GM19239 (cell line): ENCODE measurements at regions not wholly inside any gene's neighbourhood (a gene's known extent, or its start where the extent isn't known, plus 50 kb on each side); places are given as distances from the start of the nearest gene placed in this dataset.
A peak's percentile ranks its signal among the peaks of the same experiment; 100 is the strongest.
"Not testable (repeated sequence)": the region's sequence is repeated elsewhere in the genome, so short reads cannot be mapped to it uniquely, and the experiment has no call there.

Source experiments
- DNase-seq: peaks from one replicate; pipeline ENCODE4 v3.0.0; 2011; ENCODE audit warnings: low spot score; ENCODE audit not compliant: insufficient read length
- FAIRE-seq: peaks from 2 replicates; lab custom pipeline; 2011; peaks lifted over from hg19 to GRCh38; lab: Jason Lieb, UNC

- DNase-seq = no peak
- FAIRE-seq = no peak
These were observed 213.3 kb downstream of the GLUD2 start for GRCh38 chrX:121260596-121261240.

- FAIRE-seq (no peak), DNase-seq (no peak)
These were observed 236.5 kb downstream of the GLUD2 start for GRCh38 chrX:121283921-121284320.

GRCh38 chrX:121298499-121298898 lies 251.1 kb downstream of the GLUD2 start:
- FAIRE-seq = no peak
- DNase-seq = no peak

- DNase-seq (no peak), FAIRE-seq (no peak)
These were observed 253.9 kb downstream of the GLUD2 start for GRCh38 chrX:121301356-121301755.

GRCh38 chrX:121301822-121302221 lies 254.4 kb downstream of the GLUD2 start:
- FAIRE-seq (peak; percentile 21), DNase-seq (no peak)

GRCh38 chrX:121307449-121307848 lies 260.0 kb downstream of the GLUD2 start:
- DNase-seq (no peak), FAIRE-seq (no peak)

- peak; percentile 98 for FAIRE-seq
- no peak for DNase-seq
These were observed 260.9 kb downstream of the GLUD2 start for GRCh38 chrX:121308276-121308805.

GRCh38 chrX:121310820-121311219 lies 263.4 kb downstream of the GLUD2 start:
- no peak for DNase-seq
- no peak for FAIRE-seq

- DNase-seq (no peak), FAIRE-seq (no peak)
These were observed 273.0 kb downstream of the GLUD2 start for GRCh38 chrX:121320441-121320840.

GRCh38 chrX:121322159-121322558 lies 274.7 kb downstream of the GLUD2 start:
- FAIRE-seq (peak; percentile 14), DNase-seq (no peak)

GRCh38 chrX:121323337-121323736 lies 275.9 kb downstream of the GLUD2 start:
- no peak for DNase-seq
- no peak for FAIRE-seq

- DNase-seq (no peak), FAIRE-seq (no peak)
These were observed 286.5 kb downstream of the GLUD2 start for GRCh38 chrX:121333942-121334341.

- DNase-seq = no peak
- FAIRE-seq = no peak
These were observed 289.5 kb downstream of the GLUD2 start for GRCh38 chrX:121336831-121337421.

GRCh38 chrX:121337816-121338215 lies 290.4 kb downstream of the GLUD2 start:
- FAIRE-seq = no peak

GRCh38 chrX:121349263-121349662 lies 301.9 kb downstream of the GLUD2 start:
- DNase-seq = no peak
- no peak for FAIRE-seq

More at GRCh38 chrX:121337816-121338215, 290.4 kb downstream of the GLUD2 start:
- DNase-seq = no peak

GRCh38 chrX:121356139-121356849 lies 308.9 kb downstream of the GLUD2 start:
- no peak for FAIRE-seq
- no peak for DNase-seq

- DNase-seq (no peak), FAIRE-seq (no peak)
These were observed 309.4 kb downstream of the GLUD2 start for GRCh38 chrX:121356850-121357171.

GRCh38 chrX:121360280-121360679 lies 312.9 kb downstream of the GLUD2 start:
- DNase-seq = no peak
- FAIRE-seq = no peak

- no peak for DNase-seq
- FAIRE-seq = no peak
These were observed 318.3 kb downstream of the GLUD2 start for GRCh38 chrX:121365572-121366161.

GRCh38 chrX:121374471-121374870 lies 327.1 kb downstream of the GLUD2 start:
- FAIRE-seq (no peak), DNase-seq (no peak)

GRCh38 chrX:121381915-121382314 lies 334.5 kb downstream of the GLUD2 start:
- FAIRE-seq, DNase-seq: not testable (repeated sequence)
